ENCODE measurements at regions not wholly inside any gene's neighbourhood (a gene's known extent, or its start where the extent isn't known, plus 50 kb on each side); places are given as distances from the start of the nearest gene placed in this dataset.
A peak's percentile ranks its signal among the peaks of the same experiment; 100 is the strongest.

- DNase-seq (ENCODE audit: low spot score) = no peak
These were observed 209.2 kb downstream of the CTTN start for GRCh38 chr11:70607561-70607960.

- no peak for DNase-seq (ENCODE audit: low spot score)
These were observed 210.5 kb downstream of the CTTN start for GRCh38 chr11:70608568-70609470.

- DNase-seq (ENCODE audit: low spot score) = peak; percentile 90
These were observed 212.5 kb downstream of the CTTN start for GRCh38 chr11:70610566-70611565.

- DNase-seq (ENCODE audit: low spot score) = no peak
These were observed 213.5 kb downstream of the CTTN start for GRCh38 chr11:70611821-70612220.

- no peak for DNase-seq (ENCODE audit: low spot score)
These were observed 214.3 kb downstream of the CTTN start for GRCh38 chr11:70612459-70613141.

GRCh38 chr11:70614034-70614681, 215.8 kb downstream of the CTTN start:
- DNase-seq (ENCODE audit: low spot score) = no peak

GRCh38 chr11:70615036-70615875, 216.9 kb downstream of the CTTN start:
- DNase-seq (ENCODE audit: low spot score) = no peak

- DNase-seq (ENCODE audit: low spot score) = no peak
These were observed 218.0 kb downstream of the CTTN start for GRCh38 chr11:70616317-70616716.

- DNase-seq (ENCODE audit: low spot score) = no peak
These were observed 218.8 kb downstream of the CTTN start for GRCh38 chr11:70616938-70617654.

- no peak for DNase-seq (ENCODE audit: low spot score)
These were observed 220.2 kb downstream of the CTTN start for GRCh38 chr11:70618431-70619101.

GRCh38 chr11:70619591-70619990, 221.3 kb downstream of the CTTN start:
- DNase-seq (ENCODE audit: low spot score) = no peak

GRCh38 chr11:70620510-70621184, 222.3 kb downstream of the CTTN start:
- DNase-seq (ENCODE audit: low spot score) = no peak

GRCh38 chr11:70621241-70621640, 222.9 kb downstream of the CTTN start:
- DNase-seq (ENCODE audit: low spot score) = no peak

- DNase-seq (ENCODE audit: low spot score) = no peak
These were observed 223.8 kb downstream of the CTTN start for GRCh38 chr11:70622091-70622490.

GRCh38 chr11:70623906-70624597, 225.7 kb downstream of the CTTN start:
- DNase-seq (ENCODE audit: low spot score) = no peak

- no peak for DNase-seq (ENCODE audit: low spot score)
These were observed 226.3 kb downstream of the CTTN start for GRCh38 chr11:70624598-70624993.

GRCh38 chr11:70625051-70625450, 226.7 kb downstream of the CTTN start:
- DNase-seq (ENCODE audit: low spot score) = no peak

Measured in umbilical cord (tissue), 1 donor.